Epidermal melanocyte (primary cell): ENCODE measurements at regions not wholly inside any gene's neighbourhood (a gene's known extent, or its start where the extent isn't known, plus 50 kb on each side); places are given as distances from the start of the nearest gene placed in this dataset.
A peak's percentile ranks its signal among the peaks of the same experiment; 100 is the strongest.

Experiments
- DNase-seq: peaks from one replicate; pipeline ENCODE4 v3.0.0; 2011; ENCODE audit warnings: low spot score; ENCODE audit not compliant: insufficient read length

DNA sequence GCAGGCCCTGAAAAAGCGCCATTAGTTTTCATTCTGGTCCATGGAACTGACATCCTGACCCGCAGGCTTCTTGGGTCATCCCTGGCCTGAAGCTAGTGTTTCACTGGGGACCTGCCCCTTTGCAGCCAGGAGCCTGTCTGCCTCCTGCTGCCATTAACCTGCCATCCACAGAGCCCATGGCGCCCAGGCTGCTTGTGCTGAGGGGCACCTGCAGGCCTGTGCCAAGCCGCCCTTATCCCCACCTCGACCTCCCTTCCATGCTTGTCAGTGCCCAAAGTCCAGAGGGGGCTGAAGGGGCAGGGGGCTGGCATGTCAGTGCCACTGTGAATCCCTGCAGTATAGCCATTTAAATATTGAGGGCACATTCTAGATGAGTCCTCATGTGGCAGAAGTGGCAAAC is 207.6 kb upstream of the USP25 start:
- DNase-seq, result no peak

DNA sequence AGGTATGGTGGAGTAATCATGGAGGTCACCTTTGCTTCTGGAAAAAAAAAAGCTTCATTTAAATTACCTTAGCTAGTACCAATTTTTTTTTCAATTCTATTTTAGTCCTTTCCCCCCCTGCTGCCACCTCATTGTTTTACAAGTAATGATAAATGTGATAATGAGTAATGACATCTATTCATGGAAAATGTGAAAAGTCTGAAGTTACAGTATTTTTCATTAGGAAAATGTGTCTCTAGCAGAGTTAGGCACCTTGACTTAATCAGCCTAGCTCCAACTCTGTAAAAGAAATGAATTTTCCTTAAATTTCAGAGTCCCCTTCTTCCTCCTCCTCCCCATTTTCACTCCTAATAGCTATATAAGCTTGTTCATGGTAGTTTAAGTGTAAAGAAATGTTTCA is 204.9 kb upstream of the USP25 start:
- DNase-seq, result no peak

DNA sequence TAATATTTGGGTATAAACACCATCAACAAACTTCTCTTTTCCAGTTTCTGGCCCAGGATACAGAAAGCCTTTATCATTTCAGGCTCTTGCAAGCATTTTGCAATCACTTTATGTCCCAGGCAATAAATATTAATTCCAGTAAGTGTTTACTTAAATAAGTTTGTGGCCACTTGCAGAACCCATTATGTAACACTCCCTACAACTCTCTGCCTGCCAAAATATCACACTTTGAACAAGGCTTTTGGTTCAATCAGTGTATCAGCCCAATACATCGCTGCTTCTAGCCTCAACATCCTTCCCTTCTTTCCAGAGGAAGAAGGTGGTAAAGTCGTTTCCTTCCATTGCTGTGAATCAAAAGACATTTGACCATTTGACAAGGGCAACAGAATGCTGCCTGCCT is 203.0 kb upstream of the USP25 start:
- no peak for DNase-seq

DNA sequence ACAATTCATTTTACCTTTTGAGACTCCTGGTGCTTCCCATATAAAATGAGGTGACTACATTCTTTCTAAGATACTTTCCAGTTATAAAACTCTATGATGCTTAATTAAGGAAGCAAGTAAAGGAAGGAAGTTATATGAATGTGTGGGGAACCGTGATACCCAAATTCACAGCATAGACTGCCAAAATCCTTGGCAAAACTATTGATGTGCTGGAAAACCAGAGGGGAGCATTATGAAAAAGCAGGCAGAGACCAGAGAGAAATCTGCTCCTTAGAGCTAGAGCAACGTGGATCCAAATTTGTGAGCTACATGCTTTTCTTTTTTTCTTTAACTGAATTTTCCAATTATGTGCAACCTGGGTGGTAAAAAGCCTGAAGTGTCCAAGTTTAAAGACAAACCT is 201.4 kb upstream of the USP25 start:
- DNase-seq, result no peak

DNA sequence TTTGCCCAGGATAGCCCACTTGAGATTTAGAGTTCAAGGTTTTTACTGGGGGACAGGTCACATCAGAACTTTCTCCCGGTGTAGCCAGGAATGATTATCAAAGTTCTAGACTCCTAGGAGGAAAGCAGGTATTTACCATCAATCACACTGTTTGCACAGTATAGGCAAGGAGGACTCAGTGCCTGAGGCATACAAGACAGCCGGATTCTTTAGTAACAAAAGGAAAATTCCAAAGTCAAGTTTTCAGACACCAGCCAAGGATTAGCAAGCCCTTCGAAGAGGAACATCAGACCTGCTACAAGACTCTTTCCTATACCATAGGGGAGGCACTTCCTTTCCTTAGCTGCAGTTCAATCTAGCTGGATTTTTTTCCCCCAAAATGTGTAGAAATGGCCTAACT is 197.8 kb upstream of the USP25 start:
- DNase-seq, result no peak

DNA sequence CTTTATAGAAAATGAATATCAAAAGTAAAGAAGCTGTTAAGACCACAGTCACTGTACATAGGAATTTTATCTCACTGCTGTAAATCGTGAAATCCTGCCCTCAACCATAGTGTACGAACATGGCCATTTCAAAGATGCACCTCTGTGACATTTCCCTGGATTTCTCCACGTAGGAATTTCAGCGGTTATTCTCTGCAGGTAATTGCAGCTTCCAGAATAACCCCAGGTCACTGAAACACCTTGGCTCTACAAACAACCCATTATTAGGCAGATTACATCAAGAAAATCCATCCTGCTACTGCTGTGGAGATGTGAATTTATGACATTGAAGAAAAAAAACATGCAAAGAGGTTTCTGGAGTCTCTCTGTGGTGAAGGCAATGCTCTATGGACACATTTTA is 196.2 kb upstream of the USP25 start:
- no peak for DNase-seq

DNA sequence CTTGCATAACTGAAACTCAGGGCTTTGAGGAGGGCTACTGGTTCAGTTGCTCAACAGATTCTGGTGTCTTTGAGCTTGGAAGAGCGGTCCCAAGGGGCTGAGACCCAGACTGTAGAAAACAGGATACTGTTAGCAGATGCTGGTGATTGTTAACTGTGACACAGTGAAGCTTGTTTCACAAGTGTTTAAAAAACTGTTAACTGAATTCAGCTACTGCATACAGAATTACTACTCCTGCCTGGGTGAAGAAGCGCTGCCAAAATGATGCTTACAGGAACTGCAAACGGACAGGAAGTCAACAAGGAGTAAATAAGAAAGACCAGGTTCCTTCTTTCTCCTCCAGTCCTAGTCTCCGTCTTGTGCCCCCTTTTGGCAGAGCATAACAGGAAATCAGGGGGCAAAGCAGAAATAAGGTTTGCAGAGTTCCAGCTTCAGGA is 195.3 kb upstream of the USP25 start:
- no peak for DNase-seq

DNA sequence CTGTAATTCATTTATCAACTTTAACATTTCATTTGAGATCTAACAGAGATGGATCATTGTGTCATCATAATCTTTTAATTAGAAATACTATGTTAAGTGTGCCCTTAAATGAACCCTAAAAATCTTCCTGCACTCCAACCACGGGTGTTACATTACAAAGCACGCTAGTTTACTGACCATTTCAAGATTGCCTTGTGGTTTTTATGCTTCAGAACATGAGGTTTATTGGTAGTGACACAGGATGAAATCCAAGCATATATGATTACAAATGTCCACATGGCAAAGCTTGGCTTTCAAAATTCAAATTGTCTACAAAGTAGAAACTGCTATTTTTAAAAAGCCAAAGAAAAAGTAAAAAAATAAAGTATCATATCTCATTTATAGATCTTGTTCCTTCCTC is 190.4 kb upstream of the USP25 start:
- no peak for DNase-seq

DNA sequence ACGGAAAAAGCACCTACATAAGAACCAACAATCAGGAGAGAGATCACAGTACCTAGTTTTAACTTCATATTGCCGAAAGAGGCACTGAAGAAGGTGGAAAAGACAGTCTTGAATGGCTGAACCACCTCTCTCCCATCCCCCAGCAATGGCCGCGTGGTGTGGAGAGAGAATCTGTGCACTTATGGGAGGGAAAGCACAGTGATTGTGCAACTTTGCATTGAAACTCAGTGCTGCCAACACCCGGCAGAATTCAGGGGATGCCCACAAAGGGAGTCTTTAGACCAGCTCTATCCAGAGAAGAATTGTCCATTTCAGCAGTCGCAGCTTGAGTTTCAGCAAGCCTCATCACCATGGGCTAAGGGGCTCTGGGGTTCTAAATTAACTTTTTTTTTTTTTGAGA is 186.3 kb upstream of the USP25 start:
- DNase-seq, result no peak

DNA sequence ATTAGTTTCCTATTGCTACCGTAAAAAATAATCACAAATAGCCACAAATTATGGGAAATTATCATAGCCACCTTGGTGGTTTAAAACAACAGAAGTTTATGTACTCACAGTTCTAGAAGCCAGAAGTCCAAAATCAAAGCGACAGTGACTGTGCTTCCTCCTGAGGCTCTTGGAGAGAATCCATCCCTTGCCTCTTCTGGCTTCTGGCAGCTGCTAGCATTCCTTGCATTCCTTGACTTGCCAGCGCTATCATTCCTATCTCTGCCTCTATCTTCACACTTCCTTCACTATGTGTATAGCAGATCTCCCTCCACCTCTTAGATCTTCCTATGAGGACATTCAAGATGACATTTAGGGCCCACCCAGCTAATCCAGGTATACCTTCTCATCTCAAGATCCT is 180.1 kb upstream of the USP25 start:
- DNase-seq, result no peak

DNA sequence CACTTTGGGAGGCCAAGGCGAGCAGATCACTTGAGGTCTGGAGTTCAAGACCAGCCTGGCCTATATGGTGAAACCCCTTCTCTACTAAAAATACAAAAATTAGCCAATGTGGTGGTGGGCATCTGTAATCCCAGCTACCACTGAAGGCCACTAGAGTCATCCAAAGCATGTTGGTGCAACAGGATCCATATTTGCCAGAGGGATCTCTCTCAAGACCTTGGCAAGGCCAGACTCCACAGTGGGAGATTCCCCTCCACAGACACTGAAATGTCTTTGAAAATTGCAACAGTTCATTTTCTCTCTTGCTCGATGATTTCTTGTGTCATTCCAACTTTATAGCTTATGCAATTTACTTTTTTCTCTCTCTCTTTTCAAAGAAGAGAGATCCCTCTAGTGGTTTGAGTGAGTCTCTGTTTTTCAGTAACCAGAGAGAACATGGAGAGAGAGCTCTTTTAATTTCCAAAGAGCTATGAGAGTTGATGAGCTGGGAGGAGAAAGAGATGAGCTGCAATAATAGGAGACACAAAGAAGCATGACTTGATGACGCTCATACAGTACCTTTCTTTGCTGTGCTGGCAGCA is 176.8 kb upstream of the USP25 start:
- DNase-seq, result no peak

DNA sequence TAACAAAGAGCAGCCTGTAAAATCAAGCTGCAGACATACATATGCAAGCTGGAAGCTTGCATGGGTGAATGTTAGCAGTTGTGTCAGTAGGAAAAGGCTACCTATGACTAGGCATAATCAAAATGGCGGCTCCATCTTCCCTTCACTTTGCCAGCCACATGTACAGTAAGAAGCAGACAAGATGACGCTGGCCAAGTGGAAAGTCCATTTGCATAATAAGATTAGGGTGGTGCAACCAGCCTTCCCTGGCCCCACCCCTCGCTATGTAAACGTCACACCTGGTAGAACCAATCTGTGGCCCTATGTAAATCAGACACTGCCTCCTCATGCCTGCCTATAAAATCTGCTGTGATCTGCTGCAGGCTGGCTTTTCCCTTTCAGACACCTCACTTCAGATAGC is 171.9 kb upstream of the USP25 start:
- no peak for DNase-seq

DNA sequence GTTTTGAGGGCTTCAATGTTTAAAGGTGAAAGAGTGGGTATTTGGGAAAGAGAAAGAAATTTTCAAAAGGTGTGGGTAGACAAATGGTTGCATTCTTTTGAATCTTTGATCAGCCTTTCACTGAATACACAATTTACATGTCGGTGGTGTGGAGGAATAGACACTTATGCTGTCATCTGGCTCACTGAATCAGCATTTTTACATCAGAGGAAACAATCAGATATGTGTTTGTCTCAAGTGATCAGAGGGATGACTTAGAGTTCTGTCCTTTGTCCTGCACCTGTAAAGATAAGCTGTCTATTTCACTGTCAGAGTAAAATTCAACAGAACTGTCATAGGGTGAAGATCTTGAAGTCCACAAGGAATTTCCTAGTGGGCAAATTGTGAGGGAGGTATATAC is 170.9 kb upstream of the USP25 start:
- no peak for DNase-seq

DNA sequence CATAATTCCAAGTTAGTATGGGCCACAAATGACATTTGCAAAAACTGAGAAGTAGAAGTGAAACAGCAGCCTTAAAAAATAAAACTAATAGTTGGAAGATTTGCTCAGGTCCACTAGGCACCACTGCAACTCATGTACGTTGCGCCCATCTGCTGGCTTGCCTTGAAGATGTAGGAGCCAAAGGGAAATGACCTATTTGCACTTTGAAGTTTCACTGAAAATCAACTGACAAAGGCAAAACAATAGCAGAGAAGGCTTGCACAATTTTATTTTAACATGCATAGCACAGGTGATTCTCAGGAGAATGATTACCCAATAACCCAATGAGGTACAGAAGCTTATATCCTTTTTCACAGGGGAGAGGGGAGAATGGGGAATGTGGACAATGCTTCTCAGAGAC is 170.1 kb upstream of the USP25 start:
- no peak for DNase-seq

DNA sequence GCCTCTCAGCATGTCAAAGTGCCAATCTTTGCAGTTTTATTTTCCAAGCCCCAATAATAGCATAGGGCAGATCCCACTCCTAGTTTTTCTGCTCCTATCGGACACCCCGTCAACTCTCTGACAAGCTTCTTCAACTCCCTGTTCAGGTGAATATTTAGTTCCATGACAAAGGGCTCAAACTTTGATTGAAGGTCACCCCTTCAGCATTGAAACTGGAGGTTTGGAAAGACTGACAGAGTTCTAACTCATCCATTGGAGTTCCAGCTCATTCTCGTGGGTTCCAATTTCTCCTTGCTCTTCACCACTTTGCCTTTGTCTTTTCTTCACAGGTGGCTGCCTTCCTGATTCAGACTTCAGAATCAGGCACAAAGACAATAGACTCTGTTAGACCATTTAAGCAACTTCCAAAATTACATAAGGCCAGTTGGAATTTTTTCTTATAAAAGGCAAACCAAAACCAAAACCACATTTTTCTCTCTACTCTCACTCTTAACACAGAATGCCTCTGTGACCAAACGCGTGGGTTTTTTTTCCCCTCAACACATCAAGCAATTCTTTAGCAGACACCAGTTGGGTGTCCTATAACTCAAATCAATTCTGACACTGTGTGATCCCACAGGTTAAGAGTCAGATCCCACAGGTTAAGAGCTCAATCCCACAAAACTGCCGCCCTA is 169.3 kb upstream of the USP25 start:
- DNase-seq, result no peak

DNA sequence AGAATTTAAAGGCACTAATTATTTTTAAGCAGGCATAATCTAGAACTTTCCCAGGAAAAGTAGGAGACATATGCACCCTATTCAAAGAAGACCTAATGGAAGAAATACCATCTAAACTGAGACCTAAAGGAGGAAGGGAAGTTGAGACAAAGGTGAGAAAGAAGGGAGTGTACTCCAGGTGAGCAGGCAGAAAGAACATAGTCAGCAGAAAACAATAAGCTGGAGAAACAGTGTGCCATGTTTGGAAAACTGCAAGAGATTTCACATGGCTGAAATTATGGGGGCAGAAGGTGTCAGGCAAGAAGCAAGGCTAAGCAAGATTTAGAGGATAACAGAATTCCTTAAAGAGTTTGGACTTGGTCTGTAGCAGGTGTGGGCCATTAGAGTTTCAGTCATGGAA is 167.0 kb upstream of the USP25 start:
- DNase-seq, result no peak

DNA sequence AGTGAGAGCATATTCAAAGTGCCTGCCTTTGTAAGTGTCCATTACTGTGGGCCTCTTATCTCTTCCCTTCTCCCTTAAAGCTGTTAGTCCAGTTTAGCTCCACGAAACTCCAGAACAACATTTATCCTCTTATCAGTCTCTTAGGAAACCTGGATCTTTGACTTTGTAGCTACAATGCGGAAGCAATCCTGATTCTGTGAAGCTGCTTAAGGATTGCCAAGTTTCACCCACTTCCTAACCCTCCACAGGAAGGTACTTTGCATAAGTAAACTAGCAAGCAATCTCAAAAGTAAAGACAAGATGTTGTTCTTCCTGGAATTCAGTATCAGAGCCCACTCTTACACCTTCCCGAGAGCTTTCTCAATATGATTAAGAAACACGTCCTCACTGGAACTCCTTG is 164.9 kb upstream of the USP25 start:
- DNase-seq, result no peak

DNA sequence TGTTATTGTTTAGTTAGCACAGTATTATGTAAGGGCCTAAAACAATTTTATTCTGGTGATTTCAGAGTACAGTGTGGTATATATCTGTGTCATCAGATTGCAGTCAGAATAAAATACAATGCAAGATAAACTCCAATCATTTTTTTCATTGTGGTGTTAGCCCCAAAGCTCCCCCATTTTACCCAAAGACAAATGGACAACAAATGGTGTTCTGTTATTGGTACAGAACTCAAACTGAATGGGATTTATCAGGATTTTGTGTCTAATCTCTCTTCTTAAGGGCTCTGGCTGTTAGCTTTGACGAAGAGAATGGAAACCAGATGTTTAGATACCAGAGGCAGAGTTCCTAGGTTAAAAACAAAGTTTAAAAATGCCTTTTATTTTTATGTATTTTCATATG is 163.1 kb upstream of the USP25 start:
- no peak for DNase-seq

DNA sequence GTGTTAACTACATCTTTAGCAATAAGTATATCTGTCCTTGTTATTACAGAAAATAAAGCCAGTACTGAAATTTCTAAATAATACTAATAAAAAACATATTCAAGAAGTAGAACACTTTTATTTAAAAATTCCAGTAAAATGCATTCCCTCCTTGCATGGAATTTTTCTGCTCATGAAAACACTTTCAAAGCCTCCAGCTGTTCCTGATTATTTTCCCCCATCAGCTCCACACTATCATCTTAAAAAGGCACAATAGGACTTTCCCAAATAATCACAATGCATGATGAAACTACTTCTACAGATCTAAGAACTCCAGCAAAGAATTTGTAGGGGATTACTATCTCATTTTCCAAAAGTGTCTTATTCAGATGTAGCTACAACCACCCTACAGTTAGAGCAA is 162.6 kb upstream of the USP25 start:
- DNase-seq, result no peak

DNA sequence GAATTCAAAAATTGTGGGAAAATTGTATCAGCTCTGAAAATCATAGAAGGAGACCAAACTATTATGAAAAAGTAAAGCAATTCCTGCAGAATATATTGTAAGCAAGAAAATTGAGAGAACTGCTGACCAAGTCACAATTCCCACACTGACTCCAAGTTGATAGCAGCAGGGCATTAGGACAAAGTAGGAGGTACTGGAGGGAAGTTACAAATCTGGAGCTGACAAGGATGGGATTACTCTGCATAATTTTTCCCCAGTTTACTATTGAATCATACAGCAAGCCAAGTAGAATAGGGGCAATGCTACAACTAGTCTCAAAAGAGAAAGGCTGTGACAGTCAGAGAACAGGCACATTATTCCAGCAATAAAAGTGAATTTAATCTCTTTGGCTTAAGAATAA is 161.3 kb upstream of the USP25 start:
- no peak for DNase-seq

DNA sequence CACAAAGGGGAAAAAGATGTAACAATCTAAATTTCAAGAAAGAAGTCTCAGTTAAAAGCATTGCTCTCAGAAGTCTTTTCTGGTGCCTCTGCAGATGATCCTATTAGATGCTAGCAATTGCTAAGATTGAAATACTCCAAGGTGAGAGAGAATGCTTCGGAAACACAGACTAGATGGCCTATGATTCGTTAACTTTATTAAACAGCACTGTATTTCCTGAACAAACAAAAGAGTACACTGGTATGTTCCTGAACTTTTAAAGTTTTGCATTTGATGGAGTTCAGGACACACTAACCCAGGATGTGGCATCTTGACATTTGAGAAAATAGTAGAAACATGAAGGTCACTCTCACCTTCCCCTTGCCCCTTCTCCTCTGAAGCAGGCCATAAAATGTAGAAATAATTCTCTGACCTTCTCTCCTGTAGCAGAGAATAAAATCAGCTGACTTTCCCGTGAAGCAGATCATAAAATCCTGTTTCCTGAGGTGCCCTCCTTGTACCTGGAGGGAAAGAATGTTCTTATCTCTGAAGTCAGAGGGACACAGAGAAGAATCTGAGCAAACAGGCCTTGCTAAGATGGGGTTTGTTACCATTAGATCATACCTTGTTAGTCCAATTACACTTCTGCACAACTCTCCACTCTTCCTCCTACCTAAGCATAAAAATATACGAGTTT is 142.9 kb upstream of the USP25 start:
- DNase-seq, result no peak

DNA sequence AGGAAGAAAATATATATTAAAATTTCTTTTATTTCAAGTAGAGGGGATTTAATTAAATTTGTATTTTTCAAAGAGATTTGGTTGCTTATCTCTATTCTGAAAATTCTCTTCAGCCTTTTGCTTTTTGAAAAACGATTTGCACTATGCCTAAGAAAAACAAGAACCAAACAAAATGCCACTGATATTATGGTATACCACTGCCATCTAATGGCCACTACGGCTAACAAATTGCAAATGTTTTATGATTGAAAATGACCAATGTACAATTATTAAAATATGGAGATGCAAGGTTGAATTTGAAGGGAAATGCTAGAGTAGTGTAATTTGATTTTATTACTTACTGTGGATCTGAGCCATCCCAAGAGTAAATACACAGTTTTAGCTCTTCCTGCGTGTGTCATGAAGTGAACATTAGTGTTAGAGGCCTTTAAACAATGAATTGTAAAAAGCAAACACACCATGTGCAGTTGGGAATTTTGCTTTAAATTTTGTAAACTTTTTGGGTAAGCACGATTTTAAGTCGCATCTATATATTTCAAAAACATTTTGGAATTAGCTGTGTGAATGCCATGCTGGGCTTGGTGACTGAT is 137.4 kb upstream of the USP25 start:
- peak; percentile 60 for DNase-seq

DNA sequence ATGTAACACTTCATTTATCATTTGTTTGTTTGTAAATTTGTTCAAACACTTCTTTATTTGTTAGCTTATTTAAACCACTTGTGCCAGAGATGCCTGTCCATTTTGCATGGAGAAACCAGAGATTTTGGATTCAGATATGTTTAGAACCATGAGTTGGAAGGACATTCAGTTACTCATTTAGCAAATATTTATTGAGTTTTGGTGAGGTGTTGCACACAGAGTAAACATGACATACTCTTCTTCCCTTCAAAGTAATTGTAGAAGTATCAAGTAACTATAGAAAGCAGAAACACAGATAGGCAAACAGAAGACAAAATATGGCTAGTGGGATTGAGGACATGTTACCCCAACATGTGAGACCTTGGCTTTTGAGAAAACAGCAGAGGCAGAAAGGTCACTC is 136.8 kb upstream of the USP25 start:
- DNase-seq, result no peak
